ENCODE measurements at regions not wholly inside any gene's neighbourhood (a gene's known extent, or its start where the extent isn't known, plus 50 kb on each side); places are given as distances from the start of the nearest gene placed in this dataset.

DNA sequence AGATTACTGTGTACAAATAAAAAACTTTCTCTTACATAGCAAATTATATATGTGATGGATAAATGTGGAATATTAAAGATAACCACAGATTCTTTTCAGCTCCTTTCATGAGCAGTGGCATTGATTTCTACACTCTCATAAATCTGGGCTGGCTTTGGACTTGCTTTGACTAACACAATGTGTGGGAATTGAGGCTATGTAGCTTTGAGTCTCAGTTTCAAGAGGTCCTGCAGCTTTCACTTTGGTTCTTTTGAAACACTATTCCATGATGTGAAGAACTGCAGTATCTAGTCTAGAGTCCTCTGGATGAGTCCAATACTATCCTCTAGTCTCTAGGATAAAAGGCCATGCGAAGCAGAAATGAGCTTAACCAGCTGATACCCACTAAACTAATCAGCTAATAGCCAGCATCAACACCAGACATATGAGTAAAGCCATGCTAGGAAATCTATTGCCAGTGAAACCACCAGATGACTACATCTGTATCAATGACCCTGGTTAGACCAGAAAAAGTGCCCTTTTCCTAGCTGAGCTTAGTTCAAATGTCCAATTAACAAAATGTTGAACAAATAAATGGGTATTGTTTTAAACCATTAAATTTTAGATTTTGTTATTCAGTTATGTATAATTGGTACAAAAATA, 274.9 kb upstream of the ZPLD1 start:
- no TSS peak for BruUV-seq (replicated peaks)
- Mint-ChIP-seq H3K4me1 (ENCODE audit: low read depth, unreplicated experiment) (peaks cover 50% of the 10 kb centered on the region), H3K4me3 (ENCODE audit: low read depth, unreplicated experiment) (no peak overlapping the region), H3K27ac (ENCODE audit: unreplicated experiment) (no peak overlapping the region), H3K9me3 (ENCODE audit: low read depth, unreplicated experiment) (no peaks in the 10 kb centered on the region), H3K27me3 (ENCODE audit: unreplicated experiment) (no peaks in the 10 kb centered on the region), H3K36me3 (ENCODE audit: insufficient read depth, unreplicated experiment) (peaks cover 10% of the 10 kb centered on the region)
- no peak for TF ChIP-seq CTCF (IDR thresholded peaks at IDR 0.05; ENCODE audit: unreplicated experiment)
- no peak for DNase-seq
- CTCF ChIA-PET, result interaction anchor here (1.3 kb wide), 1 partner anchor 17 kb away, joined by 7 read pairs; no protein-coding TSS in a partner anchor
- intact Hi-C loops (cut with micrococcal nuclease; ENCODE audit: unreplicated experiment), result no loop called here

GRCh38 chr3:102161384-102162006, 273.3 kb upstream of the ZPLD1 start:
- Mint-ChIP-seq H3K4me3 (ENCODE audit: low read depth, unreplicated experiment) (no peak overlapping the region), H3K9me3 (ENCODE audit: low read depth, unreplicated experiment) (no peaks in the 10 kb centered on the region), H3K27ac (ENCODE audit: unreplicated experiment) (peak overlapping the region; percentile 98), H3K27me3 (ENCODE audit: unreplicated experiment) (no peaks in the 10 kb centered on the region), H3K36me3 (ENCODE audit: insufficient read depth, unreplicated experiment) (peaks cover 10% of the 10 kb centered on the region), H3K4me1 (ENCODE audit: low read depth, unreplicated experiment) (peaks cover 48% of the 10 kb centered on the region)
- BruUV-seq (replicated peaks), result no TSS peak
- TF ChIP-seq CTCF (IDR thresholded peaks at IDR 0.05; ENCODE audit: unreplicated experiment), result no peak
- no peak for DNase-seq
- intact Hi-C loops (cut with micrococcal nuclease; ENCODE audit: unreplicated experiment), result loop anchor here (2.0 kb wide), 3 partner anchors 37 to 297 kb away; no protein-coding TSS in a partner anchor
- CTCF ChIA-PET, result interaction anchor here (0.7 kb wide), 3 partner anchors 22 to 1695 kb away, joined by 3 read pairs; no protein-coding TSS in a partner anchor

DNA sequence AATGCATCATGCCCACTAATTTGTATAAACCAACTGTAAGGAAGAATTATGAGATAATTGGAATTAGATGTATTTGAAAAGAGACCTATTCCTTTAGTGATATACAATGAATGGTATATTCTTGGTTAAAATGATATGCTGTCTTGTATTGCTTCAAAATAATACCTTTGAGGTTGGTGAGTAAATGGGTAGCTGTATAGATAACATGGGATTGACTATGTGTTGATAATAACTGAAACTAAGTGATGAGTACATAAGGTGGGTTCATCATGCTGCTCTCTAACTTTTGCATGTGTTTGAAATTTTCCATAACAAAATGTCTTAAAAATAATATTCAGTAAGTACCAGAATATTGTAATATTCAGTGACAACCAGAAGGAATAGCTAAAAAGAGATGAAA, 272.6 kb upstream of the ZPLD1 start:
- no peaks in the 10 kb centered on the region for H3K27me3 Mint-ChIP-seq (ENCODE audit: unreplicated experiment)
- no peaks in the 10 kb centered on the region for H3K9me3 Mint-ChIP-seq (ENCODE audit: low read depth, unreplicated experiment)
- CTCF ChIA-PET, result interaction anchor here (0.7 to 2.1 kb wide), 5 partner anchors 13 to 79 kb away, joined by 3 to 14 read pairs (median 11); no protein-coding TSS in a partner anchor
- peaks cover 40% of the 10 kb centered on the region for H3K4me1 Mint-ChIP-seq (ENCODE audit: low read depth, unreplicated experiment)
- no peak for TF ChIP-seq CTCF (IDR thresholded peaks at IDR 0.05; ENCODE audit: unreplicated experiment)
- no peak overlapping the region for H3K4me3 Mint-ChIP-seq (ENCODE audit: low read depth, unreplicated experiment)
- peak overlapping the region; percentile 98 for H3K27ac Mint-ChIP-seq (ENCODE audit: unreplicated experiment)
- DNase-seq, result no peak
- H3K36me3 Mint-ChIP-seq (ENCODE audit: insufficient read depth, unreplicated experiment), result peaks cover 10% of the 10 kb centered on the region
- intact Hi-C loops (cut with micrococcal nuclease; ENCODE audit: unreplicated experiment), result loop anchor here (2.0 kb wide), 3 partner anchors 37 to 297 kb away; no protein-coding TSS in a partner anchor
- BruUV-seq (replicated peaks), result no TSS peak

DNA sequence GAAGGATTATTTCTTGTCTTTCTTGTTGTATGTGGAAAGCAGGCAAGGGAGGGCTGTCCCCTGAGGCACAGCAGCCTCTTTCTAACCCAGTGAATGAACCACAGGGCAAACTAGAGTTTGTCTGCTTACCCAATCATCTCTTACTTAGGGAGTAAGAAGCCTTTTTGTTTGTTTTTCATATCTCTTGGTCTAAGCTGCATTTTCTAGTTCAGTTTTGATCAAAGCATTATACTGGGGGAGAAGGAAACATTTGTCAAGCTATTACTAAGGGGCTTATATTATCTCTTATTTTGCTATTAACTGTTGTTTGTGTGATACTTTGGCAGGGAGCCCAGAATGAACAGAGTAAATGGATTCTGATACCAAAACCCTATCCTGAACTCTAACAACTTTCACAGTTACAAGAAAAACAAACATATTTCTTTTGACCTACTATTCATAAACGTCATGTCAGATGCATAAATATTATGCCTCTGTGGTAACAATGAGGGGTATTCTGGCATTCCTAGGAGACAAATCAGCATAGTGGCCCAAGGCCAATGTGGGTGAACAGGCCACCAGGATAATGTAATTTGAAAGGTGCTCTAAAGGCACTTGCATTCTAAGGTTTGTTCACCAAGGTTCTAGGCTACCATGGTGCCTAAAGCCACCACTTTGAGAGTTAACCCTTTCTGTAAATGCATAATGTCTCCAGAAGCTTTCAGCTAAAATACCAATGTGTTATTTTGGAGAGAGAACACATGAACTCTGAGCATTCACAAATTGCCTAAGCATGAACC, 271.6 kb upstream of the ZPLD1 start:
- Mint-ChIP-seq H3K27me3 (ENCODE audit: unreplicated experiment) (no peaks in the 10 kb centered on the region), H3K36me3 (ENCODE audit: insufficient read depth, unreplicated experiment) (peaks cover 10% of the 10 kb centered on the region), H3K4me3 (ENCODE audit: low read depth, unreplicated experiment) (peak overlapping the region; percentile 27), H3K27ac (ENCODE audit: unreplicated experiment) (peak overlapping the region; percentile 98), H3K9me3 (ENCODE audit: low read depth, unreplicated experiment) (no peaks in the 10 kb centered on the region), H3K4me1 (ENCODE audit: low read depth, unreplicated experiment) (peaks cover 30% of the 10 kb centered on the region)
- intact Hi-C loops (cut with micrococcal nuclease; ENCODE audit: unreplicated experiment), result loop anchor here (1.0 to 2.0 kb wide), 6 partner anchors 11 to 298 kb away; no protein-coding TSS in a partner anchor
- CTCF ChIA-PET, result interaction anchor here (0.5 to 2.1 kb wide), 7 partner anchors 12 to 103 kb away, joined by 3 to 14 read pairs (median 4); no protein-coding TSS in a partner anchor
- peak; percentile 65 for DNase-seq
- TF ChIP-seq CTCF (IDR thresholded peaks at IDR 0.05; ENCODE audit: unreplicated experiment), result no peak
- BruUV-seq (replicated peaks), result no TSS peak

All from Calu3 (cell line).